Astrocyte (in vitro differentiated cells and primary cell): ENCODE measurements at regions not wholly inside any gene's neighbourhood (a gene's known extent, or its start where the extent isn't known, plus 50 kb on each side); places are given as distances from the start of the nearest gene placed in this dataset.

Experiments used
- DNase-seq: peaks from one replicate; pipeline ENCODE4 v3.0.0-alpha.2; 2010; ENCODE audit warnings: low read depth
- FAIRE-seq: peaks from 2 replicates; lab custom pipeline; 2011; peaks lifted over from hg19 to GRCh38; lab: Jason Lieb, UNC
- H2AFZ ChIP-seq: 2 replicates; pipeline ENCODE4 v1.6.0; 2012; ENCODE audit warnings: low read depth, low read length, inconsistent platforms
- H3K27ac ChIP-seq: 2 replicates; pipeline ENCODE4 v1.5.1; 2011; ENCODE audit warnings: low read depth, low read length, inconsistent platforms
- H3K27me3 ChIP-seq: 2 replicates; pipeline ENCODE4 v1.6.0; 2011; ENCODE audit warnings: low read length, inconsistent platforms; ENCODE audit not compliant: insufficient read depth
- H3K36me3 ChIP-seq: 2 replicates; pipeline ENCODE4 v1.5.1; 2011; ENCODE audit warnings: low read length, inconsistent platforms; ENCODE audit not compliant: insufficient read depth
- H3K4me1 ChIP-seq: 2 replicates; pipeline ENCODE4 v1.5.1; 2011; ENCODE audit warnings: low read length, inconsistent platforms; ENCODE audit not compliant: insufficient read depth
- H3K4me2 ChIP-seq: 2 replicates; pipeline ENCODE4 v1.6.0; 2012; ENCODE audit warnings: low read length, inconsistent platforms
- H3K4me3 ChIP-seq: 2 replicates; pipeline ENCODE4 v1.5.1; 2011; ENCODE audit warnings: low read depth, mild to moderate bottlenecking, low read length, inconsistent platforms; ENCODE audit not compliant: insufficient read depth
- H3K79me2 ChIP-seq: 2 replicates; pipeline ENCODE4 v1.6.0; 2012; ENCODE audit warnings: mild to moderate bottlenecking, low read length, inconsistent platforms; ENCODE audit not compliant: insufficient read depth
- H3K9ac ChIP-seq: 2 replicates; pipeline ENCODE4 v1.6.0; 2012; ENCODE audit warnings: mild to moderate bottlenecking, low read length, inconsistent platforms
- H3K9me3 ChIP-seq: 2 replicates; pipeline ENCODE4 v1.5.1; 2012; ENCODE audit warnings: low read depth, mild to moderate bottlenecking, low read length, inconsistent platforms; ENCODE audit not compliant: insufficient read depth
- H4K20me1 ChIP-seq: 2 replicates; pipeline ENCODE4 v1.6.0; 2012; ENCODE audit warnings: low read length, inconsistent platforms; ENCODE audit not compliant: insufficient read depth
- H3K27ac Mint-ChIP-seq: one replicate; pipeline ENCODE4 v1.8.0; 2021; ENCODE audit warnings: mild to moderate bottlenecking, mixed read lengths; ENCODE audit not compliant: unreplicated experiment
- H3K27me3 Mint-ChIP-seq: one replicate; pipeline ENCODE4 v1.8.0; 2021; ENCODE audit warnings: low read depth, mixed read lengths; ENCODE audit not compliant: unreplicated experiment
- H3K36me3 Mint-ChIP-seq: one replicate; pipeline ENCODE4 v1.8.0; 2021; ENCODE audit warnings: low read depth, mixed read lengths; ENCODE audit not compliant: unreplicated experiment
- H3K4me1 Mint-ChIP-seq: one replicate; pipeline ENCODE4 v1.8.0; 2021; ENCODE audit warnings: low read depth, mixed read lengths; ENCODE audit not compliant: unreplicated experiment
- H3K4me3 Mint-ChIP-seq: one replicate; pipeline ENCODE4 v1.8.0; 2021; ENCODE audit warnings: mild to moderate bottlenecking, moderate library complexity, mixed read lengths; ENCODE audit not compliant: unreplicated experiment
- H3K9me3 Mint-ChIP-seq: one replicate; pipeline ENCODE4 v1.8.0; 2021; ENCODE audit warnings: mild to moderate bottlenecking, mixed read lengths; ENCODE audit not compliant: unreplicated experiment
- EZH2 ChIP-seq: IDR thresholded peaks from 2 replicates; pipeline ENCODE4 v1.6.1; 2012; ENCODE audit warnings: mild to moderate bottlenecking, low read length, inconsistent platforms; ENCODE audit not compliant: insufficient read depth
- TF ChIP-seq, protein P1 (sequence below): IDR thresholded peaks from 2 replicates; pipeline ENCODE4 v1.5.1; 2011; ENCODE audit warnings: low read depth, mild to moderate bottlenecking, inconsistent platforms, low read length, moderate library complexity; ENCODE audit not compliant: insufficient read depth

DNA sequence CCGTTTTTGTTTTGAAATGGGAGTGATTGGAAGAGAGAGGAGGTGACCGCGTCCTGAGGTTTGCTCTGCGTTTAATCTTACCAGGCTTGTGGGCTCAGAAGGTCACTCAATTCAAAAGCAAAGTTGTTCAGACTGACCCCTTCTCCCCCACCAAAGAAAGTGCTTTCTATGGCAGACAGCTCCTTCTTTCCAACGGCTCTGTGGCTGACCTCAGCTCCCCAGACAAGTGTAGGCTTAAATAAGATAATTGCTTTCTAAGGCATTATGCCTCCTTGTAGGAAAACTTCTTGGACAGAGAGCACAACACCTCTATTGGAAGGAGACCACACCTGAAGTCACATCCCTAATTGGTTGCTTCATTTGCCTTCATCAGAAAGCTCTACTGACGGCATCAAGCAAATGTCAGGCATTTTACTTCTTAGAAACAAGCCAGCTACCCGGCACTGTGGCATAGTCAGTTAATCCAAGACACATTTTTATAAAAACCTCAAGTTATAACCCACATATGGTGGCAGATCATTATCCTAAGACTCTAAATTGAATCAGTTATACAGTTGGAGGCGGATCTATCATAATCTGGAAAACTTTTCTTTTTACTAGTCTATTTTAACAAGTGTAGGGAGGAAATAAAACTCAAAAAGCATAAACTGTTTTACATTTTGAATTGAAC lies 94.9 kb downstream of the TMEM174 start:
- no peaks in the 10 kb centered on the region for H3K9me3 ChIP-seq
- DNase-seq (no peak), FAIRE-seq (no peak)
- H3K4me3 ChIP-seq = peak overlapping the region; percentile 44
- H3K9me3 Mint-ChIP-seq = peaks cover 7% of the 10 kb centered on the region
- peaks cover 45% of the 10 kb centered on the region for H3K27me3 Mint-ChIP-seq
- H3K79me2 ChIP-seq = no peaks in the 10 kb centered on the region
- no peaks in the 10 kb centered on the region for H3K36me3 ChIP-seq
- no peak for TF ChIP-seq EZH2
- TF ChIP-seq, protein P1, sequence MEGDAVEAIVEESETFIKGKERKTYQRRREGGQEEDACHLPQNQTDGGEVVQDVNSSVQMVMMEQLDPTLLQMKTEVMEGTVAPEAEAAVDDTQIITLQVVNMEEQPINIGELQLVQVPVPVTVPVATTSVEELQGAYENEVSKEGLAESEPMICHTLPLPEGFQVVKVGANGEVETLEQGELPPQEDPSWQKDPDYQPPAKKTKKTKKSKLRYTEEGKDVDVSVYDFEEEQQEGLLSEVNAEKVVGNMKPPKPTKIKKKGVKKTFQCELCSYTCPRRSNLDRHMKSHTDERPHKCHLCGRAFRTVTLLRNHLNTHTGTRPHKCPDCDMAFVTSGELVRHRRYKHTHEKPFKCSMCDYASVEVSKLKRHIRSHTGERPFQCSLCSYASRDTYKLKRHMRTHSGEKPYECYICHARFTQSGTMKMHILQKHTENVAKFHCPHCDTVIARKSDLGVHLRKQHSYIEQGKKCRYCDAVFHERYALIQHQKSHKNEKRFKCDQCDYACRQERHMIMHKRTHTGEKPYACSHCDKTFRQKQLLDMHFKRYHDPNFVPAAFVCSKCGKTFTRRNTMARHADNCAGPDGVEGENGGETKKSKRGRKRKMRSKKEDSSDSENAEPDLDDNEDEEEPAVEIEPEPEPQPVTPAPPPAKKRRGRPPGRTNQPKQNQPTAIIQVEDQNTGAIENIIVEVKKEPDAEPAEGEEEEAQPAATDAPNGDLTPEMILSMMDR = no peak
- no peak overlapping the region for H3K4me3 Mint-ChIP-seq
- H3K27ac Mint-ChIP-seq = no peak overlapping the region
- peak overlapping the region; percentile 42 for H3K9ac ChIP-seq
- peak overlapping the region; percentile 84 for H2AFZ ChIP-seq
- H3K36me3 Mint-ChIP-seq = no peaks in the 10 kb centered on the region
- no peaks in the 10 kb centered on the region for H4K20me1 ChIP-seq
- H3K4me1 Mint-ChIP-seq = no peaks in the 10 kb centered on the region
- H3K27ac ChIP-seq = no peak overlapping the region
- H3K4me2 ChIP-seq = peak overlapping the region; percentile 83
- H3K4me1 ChIP-seq = peaks cover 19% of the 10 kb centered on the region
- no peaks in the 10 kb centered on the region for H3K27me3 ChIP-seq

- peak overlapping the region; percentile 83 for H3K4me2 ChIP-seq
- H3K36me3 ChIP-seq = no peaks in the 10 kb centered on the region
- peaks cover 19% of the 10 kb centered on the region for H3K4me1 ChIP-seq
- H3K27me3 ChIP-seq = no peaks in the 10 kb centered on the region
- H3K4me3 Mint-ChIP-seq = no peak overlapping the region
- H3K27ac ChIP-seq = no peak overlapping the region
- H3K79me2 ChIP-seq = no peaks in the 10 kb centered on the region
- no peak overlapping the region for H3K27ac Mint-ChIP-seq
- DNase-seq (no peak), FAIRE-seq (no peak)
- H2AFZ ChIP-seq = peak overlapping the region; percentile 84
- no peaks in the 10 kb centered on the region for H3K9me3 ChIP-seq
- no peak for TF ChIP-seq EZH2
- TF ChIP-seq, protein P1 = no peak
- peaks cover 7% of the 10 kb centered on the region for H3K9me3 Mint-ChIP-seq
- peaks cover 45% of the 10 kb centered on the region for H3K27me3 Mint-ChIP-seq
- H3K36me3 Mint-ChIP-seq = no peaks in the 10 kb centered on the region
- H4K20me1 ChIP-seq = no peaks in the 10 kb centered on the region
- peak overlapping the region; percentile 42 for H3K9ac ChIP-seq
- no peaks in the 10 kb centered on the region for H3K4me1 Mint-ChIP-seq
- peak overlapping the region; percentile 44 for H3K4me3 ChIP-seq
Observed at GRCh38 chr5:73266925-73267765, 94.2 kb downstream of the TMEM174 start.
